Osteoblast (primary cell): ENCODE measurements at regions not wholly inside any gene's neighbourhood (a gene's known extent, or its start where the extent isn't known, plus 50 kb on each side); places are given as distances from the start of the nearest gene placed in this dataset.

ENCODE experiments used
- DNase-seq: peaks from one replicate; pipeline ENCODE4 v3.0.0; 2011; ENCODE audit warnings: low spot score, mixed read lengths; ENCODE audit not compliant: insufficient read length; ENCODE audit errors: missing footprints
- H2AFZ ChIP-seq: 2 replicates; pipeline ENCODE4 v1.6.0; 2011; ENCODE audit warnings: mild to moderate bottlenecking, low read length
- H3K27ac ChIP-seq: 2 replicates; pipeline ENCODE4 v1.5.1; 2011; ENCODE audit warnings: mild to moderate bottlenecking, low read depth, low read length, moderate library complexity
- H3K27me3 ChIP-seq: 2 replicates; pipeline ENCODE4 v1.6.0; 2012; ENCODE audit warnings: mild to moderate bottlenecking, control low read depth, inconsistent platforms, low read length, moderate library complexity; ENCODE audit not compliant: insufficient read depth
- H3K36me3 ChIP-seq: 2 replicates; pipeline ENCODE4 v1.5.1; 2011; ENCODE audit warnings: mild to moderate bottlenecking, low read length, control low read depth, moderate library complexity; ENCODE audit not compliant: insufficient read depth
- H3K4me1 ChIP-seq: 2 replicates; pipeline ENCODE4 v1.5.1; 2011; ENCODE audit warnings: mild to moderate bottlenecking, low read length, control low read depth, moderate library complexity; ENCODE audit not compliant: insufficient read depth
- H3K4me2 ChIP-seq: 2 replicates; pipeline ENCODE4 v1.6.0; 2011; ENCODE audit warnings: mild to moderate bottlenecking, low read length; ENCODE audit not compliant: insufficient read depth
- H3K4me3 ChIP-seq: fragments of 200-600 bp; sonication (generic); 3 replicates; pipeline ENCODE4 v1.5.1; 2012; ENCODE audit warnings: mild to moderate bottlenecking, low read length, inconsistent platforms; ENCODE audit not compliant: insufficient read depth
- H3K79me2 ChIP-seq: 2 replicates; pipeline ENCODE4 v1.6.0; 2012; ENCODE audit warnings: mild to moderate bottlenecking, low read length, control low read depth, inconsistent platforms; ENCODE audit not compliant: insufficient read depth
- H3K9me3 ChIP-seq: 2 replicates; pipeline ENCODE4 v1.5.1; 2011; ENCODE audit warnings: low read depth, low read length, control low read depth
- H4K20me1 ChIP-seq: 2 replicates; pipeline ENCODE4 v1.6.0; 2012; ENCODE audit warnings: mild to moderate bottlenecking, low read length, control low read depth; ENCODE audit not compliant: insufficient read depth
- CTCF ChIP-seq: IDR thresholded peaks from 2 replicates; pipeline ENCODE4 v1.5.1; 2011; ENCODE audit warnings: mild to moderate bottlenecking, low read depth, low read length, moderate library complexity; ENCODE audit errors: extremely low read depth

GRCh38 chr18:57976230-57976773 lies 67.7 kb upstream of the NEDD4L start:
- H2AFZ ChIP-seq, result no peak overlapping the region
- no peaks in the 10 kb centered on the region for H3K9me3 ChIP-seq
- no peaks in the 10 kb centered on the region for H4K20me1 ChIP-seq

GRCh38 chr18:57975805-57976204 lies 68.2 kb upstream of the NEDD4L start:
- Histone ChIP-seq H2AFZ (no peak overlapping the region), H3K4me1 (no peaks in the 10 kb centered on the region), H3K9me3 (no peaks in the 10 kb centered on the region), H3K4me2 (no peak overlapping the region), H3K36me3 (no peaks in the 10 kb centered on the region), H4K20me1 (no peaks in the 10 kb centered on the region), H3K27me3 (peaks cover 45% of the 10 kb centered on the region), H3K79me2 (no peaks in the 10 kb centered on the region), H3K4me3 (no peak overlapping the region), H3K27ac (no peak overlapping the region)
- TF ChIP-seq CTCF, result no peak
- DNase-seq, result no peak

More at GRCh38 chr18:57976230-57976773, 67.7 kb upstream of the NEDD4L start:
- no peak overlapping the region for H3K4me3 ChIP-seq
- H3K27ac ChIP-seq, result no peak overlapping the region
- no peaks in the 10 kb centered on the region for H3K4me1 ChIP-seq
- no peaks in the 10 kb centered on the region for H3K36me3 ChIP-seq
- peaks cover 46% of the 10 kb centered on the region for H3K27me3 ChIP-seq
- H3K79me2 ChIP-seq, result no peaks in the 10 kb centered on the region
- H3K4me2 ChIP-seq, result no peak overlapping the region
- TF ChIP-seq CTCF, result no peak
- DNase-seq, result no peak

GRCh38 chr18:57974585-57975265 lies 69.3 kb upstream of the NEDD4L start:
- Histone ChIP-seq H3K27ac (no peak overlapping the region), H2AFZ (no peak overlapping the region), H3K79me2 (no peaks in the 10 kb centered on the region), H3K9me3 (no peaks in the 10 kb centered on the region), H3K4me1 (no peaks in the 10 kb centered on the region), H3K4me3 (no peak overlapping the region), H3K4me2 (no peak overlapping the region), H3K27me3 (peaks cover 34% of the 10 kb centered on the region), H3K36me3 (no peaks in the 10 kb centered on the region), H4K20me1 (no peaks in the 10 kb centered on the region)
- DNase-seq, result no peak
- no peak for TF ChIP-seq CTCF

- H3K4me1 ChIP-seq, result no peaks in the 10 kb centered on the region
- no peak for TF ChIP-seq CTCF
- no peaks in the 10 kb centered on the region for H3K79me2 ChIP-seq
- no peak overlapping the region for H3K4me3 ChIP-seq
- no peak overlapping the region for H3K4me2 ChIP-seq
- no peak for DNase-seq
- no peak overlapping the region for H2AFZ ChIP-seq
- no peak overlapping the region for H3K27ac ChIP-seq
- no peaks in the 10 kb centered on the region for H3K36me3 ChIP-seq
- H4K20me1 ChIP-seq, result no peaks in the 10 kb centered on the region
- H3K9me3 ChIP-seq, result no peaks in the 10 kb centered on the region
- H3K27me3 ChIP-seq, result peaks cover 32% of the 10 kb centered on the region
These were observed 70.1 kb upstream of the NEDD4L start for GRCh38 chr18:57973889-57974288.
